ENCODE measurements at regions not wholly inside any gene's neighbourhood (a gene's known extent, or its start where the extent isn't known, plus 50 kb on each side); places are given as distances from the start of the nearest gene placed in this dataset.

DNA sequence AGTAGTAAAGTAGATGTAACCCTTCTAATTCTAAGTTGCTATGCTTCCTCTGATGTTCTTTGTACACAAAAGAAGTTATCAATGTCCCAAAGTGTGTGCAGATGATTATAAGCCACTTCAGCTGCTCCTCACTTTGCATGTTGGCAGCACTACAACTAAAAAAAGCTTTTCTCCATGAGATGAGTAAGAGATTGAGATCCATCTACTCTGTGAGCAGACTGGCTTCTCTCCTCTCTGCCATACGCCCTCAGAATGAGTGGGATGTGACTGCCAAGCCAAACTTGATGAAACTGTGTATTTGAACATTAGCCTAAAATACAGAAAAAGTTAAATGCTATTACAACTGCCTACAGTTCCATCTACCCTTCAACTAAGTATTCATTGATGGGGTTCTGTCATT lies 102.9 kb upstream of the ETV1 start:
- no peaks in the 10 kb centered on the region for H4K20me1 ChIP-seq (ENCODE audit: low read depth)
- no peaks in the 10 kb centered on the region for H3K4me1 ChIP-seq
- H3K27me3 Mint-ChIP-seq (ENCODE audit: insufficient read depth, low read depth) = no peaks in the 10 kb centered on the region
- H3K4me1 Mint-ChIP-seq = no peaks in the 10 kb centered on the region
- TF ChIP-seq EZH2 (IDR thresholded peaks at IDR 0.05) (no peak), EZH2phosphoT487 (IDR thresholded peaks at IDR 0.05) (no peak)
- TF ChIP-seq, protein P1, sequence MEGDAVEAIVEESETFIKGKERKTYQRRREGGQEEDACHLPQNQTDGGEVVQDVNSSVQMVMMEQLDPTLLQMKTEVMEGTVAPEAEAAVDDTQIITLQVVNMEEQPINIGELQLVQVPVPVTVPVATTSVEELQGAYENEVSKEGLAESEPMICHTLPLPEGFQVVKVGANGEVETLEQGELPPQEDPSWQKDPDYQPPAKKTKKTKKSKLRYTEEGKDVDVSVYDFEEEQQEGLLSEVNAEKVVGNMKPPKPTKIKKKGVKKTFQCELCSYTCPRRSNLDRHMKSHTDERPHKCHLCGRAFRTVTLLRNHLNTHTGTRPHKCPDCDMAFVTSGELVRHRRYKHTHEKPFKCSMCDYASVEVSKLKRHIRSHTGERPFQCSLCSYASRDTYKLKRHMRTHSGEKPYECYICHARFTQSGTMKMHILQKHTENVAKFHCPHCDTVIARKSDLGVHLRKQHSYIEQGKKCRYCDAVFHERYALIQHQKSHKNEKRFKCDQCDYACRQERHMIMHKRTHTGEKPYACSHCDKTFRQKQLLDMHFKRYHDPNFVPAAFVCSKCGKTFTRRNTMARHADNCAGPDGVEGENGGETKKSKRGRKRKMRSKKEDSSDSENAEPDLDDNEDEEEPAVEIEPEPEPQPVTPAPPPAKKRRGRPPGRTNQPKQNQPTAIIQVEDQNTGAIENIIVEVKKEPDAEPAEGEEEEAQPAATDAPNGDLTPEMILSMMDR (IDR thresholded peaks at IDR 0.05) = no peak
- no peaks in the 10 kb centered on the region for H3K9me3 ChIP-seq (ENCODE audit: low read depth)
- no peaks in the 10 kb centered on the region for H3K79me2 ChIP-seq (ENCODE audit: low read depth)
- no peaks in the 10 kb centered on the region for H3K27me3 ChIP-seq
- H3K36me3 Mint-ChIP-seq = no peaks in the 10 kb centered on the region
- no peaks in the 10 kb centered on the region for H3K36me3 ChIP-seq
- peaks cover 3% of the 10 kb centered on the region for H3K9me3 Mint-ChIP-seq
- H3F3A ChIP-seq (ENCODE audit: low read depth) = no peaks in the 10 kb centered on the region
- H3K9ac ChIP-seq = no peak overlapping the region
- DNase-seq (ENCODE audit: low spot score) = no peak
- H2AFZ ChIP-seq (replicated peaks) = no peak overlapping the region
- H3K4me3 ChIP-seq = no peak overlapping the region
- no peak overlapping the region for H3K27ac ChIP-seq
- H3K4me2 ChIP-seq = no peak overlapping the region
- no peak overlapping the region for H3K27ac Mint-ChIP-seq
- H3K4me3 Mint-ChIP-seq = no peak overlapping the region

DNA sequence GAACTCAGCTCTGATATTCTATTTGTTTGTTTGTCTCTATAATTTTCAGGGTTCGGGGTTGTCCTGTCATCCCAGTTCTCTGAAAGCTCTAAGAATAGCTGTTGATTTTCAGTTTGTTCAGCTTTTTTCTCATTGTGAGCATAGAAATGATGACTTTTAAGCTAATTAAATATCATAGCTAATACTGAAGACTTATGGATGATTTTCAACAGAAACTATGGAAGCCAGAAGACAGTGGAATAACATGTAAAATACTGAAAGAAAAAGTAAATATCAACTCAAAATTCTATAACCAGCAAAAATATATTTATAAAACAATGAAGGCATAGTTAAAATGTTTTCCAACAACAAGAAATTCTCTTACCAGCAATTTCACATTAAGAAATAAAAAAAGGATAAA lies 96.4 kb upstream of the ETV1 start:
- Histone ChIP-seq H3K4me3 (no peak overlapping the region), H3F3A (ENCODE audit: low read depth) (no peaks in the 10 kb centered on the region), H3K79me2 (ENCODE audit: low read depth) (no peaks in the 10 kb centered on the region), H3K9me3 (ENCODE audit: low read depth) (peaks cover 12% of the 10 kb centered on the region), H3K4me2 (no peak overlapping the region), H3K9ac (no peak overlapping the region), H2AFZ (replicated peaks) (no peak overlapping the region), H3K36me3 (no peaks in the 10 kb centered on the region), H3K27me3 (no peaks in the 10 kb centered on the region), H3K4me1 (no peaks in the 10 kb centered on the region), H3K27ac (no peak overlapping the region), H4K20me1 (ENCODE audit: low read depth) (no peaks in the 10 kb centered on the region)
- Mint-ChIP-seq H3K27ac (no peak overlapping the region), H3K36me3 (no peaks in the 10 kb centered on the region), H3K4me1 (no peaks in the 10 kb centered on the region), H3K9me3 (peaks cover 22% of the 10 kb centered on the region), H3K4me3 (no peak overlapping the region), H3K27me3 (ENCODE audit: insufficient read depth, low read depth) (no peaks in the 10 kb centered on the region)
- TF ChIP-seq EZH2 (IDR thresholded peaks at IDR 0.05) (no peak), EZH2phosphoT487 (IDR thresholded peaks at IDR 0.05) (no peak)
- TF ChIP-seq, protein P1 (IDR thresholded peaks at IDR 0.05) = no peak
- DNase-seq (ENCODE audit: low spot score) = no peak

DNA sequence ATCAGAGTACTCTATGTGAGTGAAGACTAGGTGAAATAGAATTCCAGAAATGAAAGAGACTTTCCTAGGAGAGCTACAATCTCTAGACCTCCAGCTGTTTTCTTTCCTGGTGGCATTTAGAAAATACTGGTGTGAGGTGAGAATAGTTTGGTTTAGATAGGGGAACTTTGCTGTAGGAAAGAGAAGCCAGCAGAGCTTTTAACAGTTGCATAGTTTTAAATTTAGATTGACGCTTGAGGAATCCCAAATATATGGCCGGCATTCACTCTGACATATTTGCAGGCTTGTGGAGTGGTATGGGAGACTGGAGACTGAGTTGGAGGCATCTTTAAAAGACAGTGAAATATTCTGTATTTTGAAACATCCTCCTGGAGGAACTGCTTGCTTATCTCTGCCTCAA lies 94.3 kb upstream of the ETV1 start:
- H4K20me1 ChIP-seq (ENCODE audit: low read depth) = no peaks in the 10 kb centered on the region
- H3K27ac ChIP-seq = no peak overlapping the region
- H3K79me2 ChIP-seq (ENCODE audit: low read depth) = no peaks in the 10 kb centered on the region
- no peak overlapping the region for H2AFZ ChIP-seq (replicated peaks)
- Mint-ChIP-seq H3K4me3 (no peak overlapping the region), H3K9me3 (peaks cover 22% of the 10 kb centered on the region), H3K27me3 (ENCODE audit: insufficient read depth, low read depth) (peaks cover 2% of the 10 kb centered on the region), H3K4me1 (no peaks in the 10 kb centered on the region), H3K36me3 (no peaks in the 10 kb centered on the region), H3K27ac (no peak overlapping the region)
- peaks cover 12% of the 10 kb centered on the region for H3K9me3 ChIP-seq (ENCODE audit: low read depth)
- no peak for DNase-seq (ENCODE audit: low spot score)
- no peaks in the 10 kb centered on the region for H3K36me3 ChIP-seq
- H3K27me3 ChIP-seq = no peaks in the 10 kb centered on the region
- TF ChIP-seq, protein P1 (IDR thresholded peaks at IDR 0.05) = no peak
- no peak for TF ChIP-seq EZH2phosphoT487 (IDR thresholded peaks at IDR 0.05)
- no peak for TF ChIP-seq EZH2 (IDR thresholded peaks at IDR 0.05)
- no peak overlapping the region for H3K9ac ChIP-seq
- H3F3A ChIP-seq (ENCODE audit: low read depth) = no peaks in the 10 kb centered on the region
- H3K4me3 ChIP-seq = no peak overlapping the region
- H3K4me1 ChIP-seq = no peaks in the 10 kb centered on the region
- no peak overlapping the region for H3K4me2 ChIP-seq
